ENCODE measurements at regions not wholly inside any gene's neighbourhood (a gene's known extent, or its start where the extent isn't known, plus 50 kb on each side); places are given as distances from the start of the nearest gene placed in this dataset.

- no peak for TF ChIP-seq TCF7L2 (IDR thresholded peaks at IDR 0.05; ENCODE audit: low read depth, low read length)
- TF ChIP-seq CTCF (IDR thresholded peaks at IDR 0.05), result no peak
- no peak for TF ChIP-seq POLR2AphosphoS5 (IDR thresholded peaks at IDR 0.05; ENCODE audit: low read depth, low read length)
These were observed 56.3 kb upstream of the LAMA2 start for GRCh38 chr6:128826606-128827005.

Measured in Panc1 (cell line).